HFFc6 (cell line): ENCODE measurements at regions not wholly inside any gene's neighbourhood (a gene's known extent, or its start where the extent isn't known, plus 50 kb on each side); places are given as distances from the start of the nearest gene placed in this dataset.

ENCODE experiments used
- DNase-seq: peaks from one replicate; pipeline ENCODE4 v3.0.0-alpha.2; 2018
- H3K27ac Mint-ChIP-seq: 2 replicates; pipeline ENCODE4 v1.8.0; 2020; ENCODE audit warnings: mild to moderate bottlenecking, mixed read lengths
- H3K27me3 Mint-ChIP-seq: 2 replicates; pipeline ENCODE4 v1.8.0; 2021; ENCODE audit warnings: mild to moderate bottlenecking, moderate library complexity, mixed read lengths; ENCODE audit not compliant: insufficient read depth
- H3K36me3 Mint-ChIP-seq: 2 replicates; pipeline ENCODE4 v1.8.0; 2021; ENCODE audit warnings: low read depth, mixed read lengths
- H3K4me1 Mint-ChIP-seq: 2 replicates; pipeline ENCODE4 v1.8.0; 2020; ENCODE audit warnings: low read depth, mixed read lengths
- H3K4me3 Mint-ChIP-seq: 2 replicates; pipeline ENCODE4 v1.8.0; 2020; ENCODE audit warnings: mild to moderate bottlenecking, moderate library complexity, mixed read lengths
- H3K9me3 Mint-ChIP-seq: 2 replicates; pipeline ENCODE4 v1.8.0; 2020; ENCODE audit warnings: mild to moderate bottlenecking, mixed read lengths
- CTCF ChIP-seq: fragments of 200-600 bp; sonication (generic); IDR thresholded peaks from 2 replicates; pipeline ENCODE4 v1.5.0; 2021; ENCODE audit warnings: antibody characterized with exemption, mild to moderate bottlenecking

GRCh38 chr10:20521186-20521585 lies 375.9 kb downstream of the NEBL start:
- H3K36me3 Mint-ChIP-seq, result no peaks in the 10 kb centered on the region
- DNase-seq, result no peak
- no peaks in the 10 kb centered on the region for H3K27me3 Mint-ChIP-seq
- no peak overlapping the region for H3K4me3 Mint-ChIP-seq
- no peaks in the 10 kb centered on the region for H3K4me1 Mint-ChIP-seq
- peaks cover 45% of the 10 kb centered on the region for H3K9me3 Mint-ChIP-seq
- H3K27ac Mint-ChIP-seq, result no peak overlapping the region
- TF ChIP-seq CTCF, result no peak

GRCh38 chr10:20515654-20516053 lies 381.5 kb downstream of the NEBL start:
- Mint-ChIP-seq H3K4me1 (no peaks in the 10 kb centered on the region), H3K36me3 (no peaks in the 10 kb centered on the region), H3K27me3 (no peaks in the 10 kb centered on the region), H3K27ac (no peak overlapping the region), H3K9me3 (peaks cover 33% of the 10 kb centered on the region), H3K4me3 (no peak overlapping the region)
- TF ChIP-seq CTCF, result no peak
- DNase-seq, result no peak

- TF ChIP-seq CTCF, result no peak
- no peak for DNase-seq
- no peak overlapping the region for H3K27ac Mint-ChIP-seq
- H3K36me3 Mint-ChIP-seq, result no peaks in the 10 kb centered on the region
- no peak overlapping the region for H3K4me3 Mint-ChIP-seq
- no peaks in the 10 kb centered on the region for H3K27me3 Mint-ChIP-seq
- H3K4me1 Mint-ChIP-seq, result no peaks in the 10 kb centered on the region
- H3K9me3 Mint-ChIP-seq, result peaks cover 43% of the 10 kb centered on the region
Measured at GRCh38 chr10:20512631-20513030, 384.5 kb downstream of the NEBL start.

GRCh38 chr10:20508921-20509320 lies 388.2 kb downstream of the NEBL start:
- no peak for DNase-seq
- Mint-ChIP-seq H3K4me1 (no peaks in the 10 kb centered on the region), H3K27me3 (no peaks in the 10 kb centered on the region), H3K4me3 (no peak overlapping the region), H3K9me3 (peaks cover 44% of the 10 kb centered on the region), H3K27ac (no peak overlapping the region), H3K36me3 (no peaks in the 10 kb centered on the region)
- no peak for TF ChIP-seq CTCF

GRCh38 chr10:20502903-20503585 lies 394.1 kb downstream of the NEBL start:
- peaks cover 51% of the 10 kb centered on the region for H3K9me3 Mint-ChIP-seq
- no peak overlapping the region for H3K4me3 Mint-ChIP-seq
- no peak for DNase-seq
- no peak for TF ChIP-seq CTCF
- no peaks in the 10 kb centered on the region for H3K4me1 Mint-ChIP-seq
- peaks cover 1% of the 10 kb centered on the region; the same call in 1 of the 2 replicates for H3K27me3 Mint-ChIP-seq
- H3K36me3 Mint-ChIP-seq, result peaks cover 5% of the 10 kb centered on the region; the same call in 1 of the 2 replicates
- H3K27ac Mint-ChIP-seq, result no peak overlapping the region
